AML-193 (cell line): ENCODE measurements at regions not wholly inside any gene's neighbourhood (a gene's known extent, or its start where the extent isn't known, plus 50 kb on each side); places are given as distances from the start of the nearest gene placed in this dataset.

Source experiments
- DNase-seq, 2 experiments: peaks; one replicate each; lab custom pipeline; 2025; lab: John Stamatoyannopoulos, UW

GRCh38 chr15:56868170-56868569 lies 50.3 kb upstream of the TCF12 start:
- DNase-seq: no peak

- DNase-seq: no peak
These were observed 51.6 kb upstream of the TCF12 start for GRCh38 chr15:56866803-56867202.

DNA sequence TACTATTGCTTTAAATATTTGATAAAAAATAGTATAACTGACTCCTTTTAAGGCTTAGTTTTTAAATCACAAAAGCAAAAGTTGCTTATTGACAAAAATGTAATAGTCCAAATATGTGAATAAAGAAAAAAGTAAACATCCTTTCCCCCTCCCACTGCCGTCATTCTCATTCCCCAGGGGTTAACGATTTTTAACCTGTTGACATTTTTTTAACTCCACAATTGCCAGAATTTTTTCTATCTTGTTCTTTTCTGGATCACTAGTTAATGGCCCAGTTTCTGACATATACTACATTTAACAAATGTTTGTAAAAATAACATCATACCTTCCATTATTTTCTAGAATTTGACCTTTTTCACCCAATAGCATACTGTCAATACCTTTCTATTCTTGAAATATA lies 60.6 kb upstream of the TCF12 start:
- DNase-seq: no peak

GRCh38 chr15:56856934-56857333 lies 61.5 kb upstream of the TCF12 start:
- DNase-seq: no peak

DNA sequence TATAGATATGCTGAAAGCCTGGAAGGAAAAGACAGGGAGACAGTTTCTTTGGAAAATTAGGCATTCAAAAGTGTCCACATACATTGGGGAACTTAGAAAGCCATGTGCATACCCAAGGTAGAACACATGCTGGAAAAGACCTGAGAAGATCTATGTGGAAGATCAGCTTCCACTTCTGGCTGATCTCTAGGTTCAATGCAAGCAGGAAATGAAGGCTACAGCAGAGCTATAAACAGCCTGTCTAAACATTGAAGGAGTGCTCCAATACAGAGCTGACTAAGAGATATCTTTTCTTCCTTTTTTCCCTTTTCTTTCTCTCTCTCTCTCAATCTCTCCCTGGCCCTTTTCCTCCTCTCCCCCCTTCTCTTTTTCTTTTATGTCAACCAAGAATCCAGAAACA lies 73.6 kb upstream of the TCF12 start:
- DNase-seq: no peak

- no peak for DNase-seq
These were observed 74.0 kb upstream of the TCF12 start for GRCh38 chr15:56844471-56844870.

GRCh38 chr15:56839641-56840040 lies 78.8 kb upstream of the TCF12 start:
- DNase-seq: no peak

GRCh38 chr15:56839099-56839498 lies 79.3 kb upstream of the TCF12 start:
- DNase-seq: no peak

DNA sequence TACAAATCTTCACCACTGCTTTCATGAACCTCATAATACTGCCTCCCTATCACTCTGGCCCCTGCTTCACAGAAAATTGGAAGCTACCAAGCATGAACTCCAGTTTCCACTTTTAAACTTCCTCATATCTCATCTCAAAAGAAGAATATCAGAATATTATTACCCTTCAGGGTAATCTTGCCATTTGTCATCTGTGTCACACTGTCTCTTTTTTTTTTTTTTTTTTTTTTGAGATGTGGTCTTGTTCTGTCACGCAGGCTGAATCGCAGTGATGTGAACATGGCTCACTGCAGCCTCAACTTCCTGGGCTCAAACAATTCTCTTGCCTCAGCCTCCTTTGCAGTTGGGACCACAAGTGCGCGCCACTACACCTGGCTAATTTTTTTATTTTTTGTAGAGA lies 80.4 kb upstream of the TCF12 start:
- DNase-seq: no peak

GRCh38 chr15:56837273-56837672 lies 81.2 kb upstream of the TCF12 start:
- no peak for DNase-seq

DNA sequence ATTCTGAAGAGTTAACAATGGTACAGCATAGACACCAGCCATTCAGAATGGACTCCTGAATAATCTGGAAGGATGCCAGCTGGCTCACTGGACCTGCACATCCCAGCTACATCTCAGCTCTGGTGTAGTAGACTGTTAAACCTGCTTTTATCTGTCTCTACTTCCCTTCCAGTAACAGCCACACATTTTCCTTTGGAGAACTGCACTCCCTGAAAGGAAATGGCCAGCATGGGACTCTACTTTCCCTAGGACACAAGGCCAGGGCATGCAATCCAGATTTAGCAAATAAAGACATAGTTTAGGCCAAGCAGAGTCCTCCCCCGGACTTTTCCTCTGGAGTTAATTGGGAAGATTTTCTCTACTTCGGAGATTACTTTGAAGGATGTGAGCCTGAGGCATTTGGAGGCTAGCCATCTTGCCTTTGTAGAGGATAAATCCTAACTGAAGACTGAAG lies 82.7 kb upstream of the TCF12 start:
- no peak for DNase-seq

- no peak for DNase-seq
These were observed 86.3 kb upstream of the TCF12 start for GRCh38 chr15:56832125-56832524.

GRCh38 chr15:56831467-56832005 lies 86.9 kb upstream of the TCF12 start:
- no peak for DNase-seq

DNA sequence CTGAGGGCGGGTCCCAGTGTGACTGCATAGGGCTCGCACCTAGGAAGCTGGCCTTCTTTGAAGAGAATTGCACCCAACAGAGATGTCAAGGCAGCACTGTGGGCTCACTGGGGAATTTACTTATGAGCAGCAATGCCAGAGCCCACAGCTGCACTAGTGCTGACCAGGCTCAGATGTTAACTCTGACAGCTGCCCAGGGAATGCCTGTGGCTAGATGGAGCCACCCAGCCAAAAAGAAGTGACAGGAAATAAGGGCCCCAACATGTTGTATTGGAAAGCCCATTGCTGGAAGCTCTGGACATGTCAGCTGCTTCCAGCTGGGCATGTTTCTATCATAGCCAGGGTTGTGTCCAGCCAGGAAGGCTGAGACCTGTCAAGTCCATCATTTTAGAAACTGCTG lies 90.9 kb upstream of the ZNF280D start:
- no peak for DNase-seq

GRCh38 chr15:56821721-56822425 lies 88.6 kb upstream of the ZNF280D start:
- DNase-seq: peak; percentile 47 to 59

GRCh38 chr15:56820333-56820732 lies 87.0 kb upstream of the ZNF280D start:
- peak; percentile 79 to 81 for DNase-seq

GRCh38 chr15:56817321-56818080 lies 84.2 kb upstream of the ZNF280D start:
- DNase-seq: no peak

DNA sequence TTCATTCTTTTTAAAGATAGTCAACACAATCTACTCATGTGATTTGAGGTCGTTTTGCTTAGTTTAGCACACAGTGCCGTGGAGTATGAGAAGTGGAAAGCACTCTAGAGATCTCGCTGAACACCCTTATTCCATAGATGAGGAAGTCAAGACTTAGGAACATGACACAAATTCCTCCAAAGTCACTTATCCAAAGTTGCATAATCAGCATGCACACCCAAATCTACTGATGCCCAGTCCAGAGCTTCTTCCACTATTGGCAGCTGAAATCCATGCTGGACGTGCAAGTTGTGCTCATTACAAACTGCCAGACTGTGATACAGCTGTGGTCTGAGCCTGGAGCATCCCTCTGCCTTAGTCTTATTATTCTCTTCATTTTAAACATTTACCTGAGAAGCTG lies 83.5 kb upstream of the ZNF280D start:
- no peak for DNase-seq

- DNase-seq: no peak
These were observed 81.9 kb upstream of the ZNF280D start for GRCh38 chr15:56815247-56815646.

- DNase-seq: no peak
These were observed 81.1 kb upstream of the ZNF280D start for GRCh38 chr15:56814429-56814828.

GRCh38 chr15:56813995-56814394 lies 80.7 kb upstream of the ZNF280D start:
- peak in 1 of 2 experiments; percentile 9 for DNase-seq

DNA sequence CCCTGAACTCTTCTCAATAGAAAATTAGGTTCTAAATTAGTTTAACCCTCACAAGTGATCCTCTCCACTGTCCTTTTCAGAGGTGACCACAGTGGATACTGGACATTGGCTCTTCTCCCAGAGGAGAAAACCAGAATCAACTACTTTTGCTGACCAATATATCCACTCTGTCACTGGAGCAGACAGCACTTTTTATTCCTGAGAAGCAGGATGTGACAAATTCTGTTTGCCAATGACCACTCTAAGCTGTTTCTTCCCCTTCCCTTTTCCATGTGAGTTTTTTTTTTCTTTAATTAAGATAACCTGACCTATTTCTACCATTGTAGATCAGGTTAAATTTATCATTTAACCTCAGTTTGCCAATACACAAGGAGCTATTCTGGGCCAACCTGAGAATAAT lies 79.7 kb upstream of the ZNF280D start:
- DNase-seq: no peak

GRCh38 chr15:56812221-56812620 lies 78.9 kb upstream of the ZNF280D start:
- DNase-seq: no peak
